Psoas muscle (tissue), 7 donors: ENCODE measurements at regions not wholly inside any gene's neighbourhood (a gene's known extent, or its start where the extent isn't known, plus 50 kb on each side); places are given as distances from the start of the nearest gene placed in this dataset.

Source experiments
- ATAC-seq, 4 donors: fragments of 200-7000 bp; cut with Tn5 transposase; one replicate each; pipeline ENCODE4 v1.9.1; 2020; ENCODE audit warnings: moderate library complexity in 3 of 4, mild to moderate bottlenecking in 2 of 4
- DNase-seq, 2 donors: peaks; one replicate each; pipeline ENCODE4 v3.0.0-alpha.2; 2020
- H3K27ac ChIP-seq: fragments of 200-600 bp; one replicate; pipeline ENCODE4 v1.8.0; 2022
- H3K27me3 ChIP-seq, 3 donors: fragments of 200-600 bp in 1 of 3; one replicate each; pipeline versions ENCODE4 v1.6.1 to v1.8.0; 2013 to 2022; ENCODE audit warnings: low read length in 2 of 3, mild to moderate bottlenecking in 2 of 3, moderate library complexity in 1 of 3; ENCODE audit not compliant: insufficient read depth in 3 of 3
- H3K36me3 ChIP-seq, 2 donors: fragments of 200-600 bp in 1 of 2; one replicate each; pipeline versions ENCODE4 v1.6.1 to v1.8.0; 2013 to 2022; ENCODE audit warnings: low read depth in 1 of 2, mild to moderate bottlenecking in 1 of 2, moderate library complexity in 1 of 2; ENCODE audit not compliant: insufficient read depth in 1 of 2
- H3K4me1 ChIP-seq: fragments of 200-600 bp; one replicate; pipeline ENCODE4 v1.8.0; 2022
- H3K4me3 ChIP-seq: fragments of 200-600 bp; one replicate; pipeline ENCODE4 v1.8.0; 2022; ENCODE audit warnings: mild to moderate bottlenecking
- H3K9me3 ChIP-seq: fragments of 200-600 bp; one replicate; pipeline ENCODE4 v1.8.0; 2022
- CTCF ChIP-seq: fragments of 200-600 bp; IDR thresholded peaks from one replicate; pipeline ENCODE4 v1.8.0; 2022; ENCODE audit warnings: antibody characterized with exemption
- WGBS, 3 donors: extraction: QIAGEN DNeasy Blood & Tissue Kit; methylation state at CpG; one replicate each; pipeline versions ENCODE4 v1.1.6 to v1.1.7; 2013; 5-methylcytosine and 5-hydroxymethylcytosine counted together
- intact Hi-C, 2 donors: fragments of 100-400 bp; cut with DNase I; formaldehyde crosslinking; loops; one replicate each; pipeline versions ENCODE4 v1.11.0 to v1.14.2; 2022
- donor health status: healthy with polysubstance abuse.
- donor health status: DM: no; HTN: no; CAD: no; lungs with moderate emphysema.
- donor health status: Bipolar disorder and iron deficiency.
- donor health status: healthy.
- donor health status: DM: yes; HTN: yes; CAD: no.
- donor health status: DM: no; HTN: no; CAD: no.
- donor health status: DM: yes; HTN: yes; CAD: no.

GRCh38 chr10:65858841-65859240 lies 1067.0 kb upstream of the LRRTM3 start:
- no peak for TF ChIP-seq CTCF
- no peak overlapping the region for H3K27ac ChIP-seq
- H3K36me3 ChIP-seq: no peaks in the 10 kb centered on the region
- 42 to 62% (median 47%) methylated on average over 2 of the region's 2 CpGs for WGBS, 3 donors
- H3K9me3 ChIP-seq: no peaks in the 10 kb centered on the region
- DNase-seq (no peak), ATAC-seq (no peak)
- H3K4me3 ChIP-seq: no peak overlapping the region
- no peaks in the 10 kb centered on the region for H3K27me3 ChIP-seq
- no peaks in the 10 kb centered on the region for H3K4me1 ChIP-seq
- intact Hi-C loops: no loop called here

- no peaks in the 10 kb centered on the region for H3K4me1 ChIP-seq
- H3K27ac ChIP-seq: no peak overlapping the region
- intact Hi-C loops: no loop called here
- no peaks in the 10 kb centered on the region for H3K9me3 ChIP-seq
- ATAC-seq (no peak), DNase-seq (no peak)
- TF ChIP-seq CTCF: no peak
- H3K36me3 ChIP-seq: no peaks in the 10 kb centered on the region
- no peak overlapping the region for H3K4me3 ChIP-seq
- H3K27me3 ChIP-seq: no peaks in the 10 kb centered on the region
These were observed 1064.6 kb upstream of the LRRTM3 start for GRCh38 chr10:65861249-65861648.
